Stimulated activated CD8-positive, alpha-beta memory T cell treated with anti-CD3 and anti-CD28 coated beads, Interleukin-4, amount 100 ng/mL, for 1 hour (primary cell): ENCODE measurements at regions not wholly inside any gene's neighbourhood (a gene's known extent, or its start where the extent isn't known, plus 50 kb on each side); places are given as distances from the start of the nearest gene placed in this dataset.

ENCODE experiments used
- DNase-seq, 2 donors: peaks; one replicate each; pipeline ENCODE4 v3.0.0-alpha.2; 2020; ENCODE audit warnings: low read depth in 2 of 2, low spot score in 1 of 2

- DNase-seq: no peak
These were observed 90.6 kb upstream of the SYNDIG1 start for GRCh38 chr20:24378661-24379483.

GRCh38 chr20:24376311-24377099 lies 92.9 kb upstream of the SYNDIG1 start:
- no peak for DNase-seq

- DNase-seq: no peak
These were observed 96.1 kb upstream of the SYNDIG1 start for GRCh38 chr20:24373372-24373771.

GRCh38 chr20:24370911-24371695 lies 98.3 kb upstream of the SYNDIG1 start:
- no peak for DNase-seq

GRCh38 chr20:24370249-24370648 lies 99.2 kb upstream of the SYNDIG1 start:
- DNase-seq: no peak

- no peak for DNase-seq
These were observed 101.2 kb upstream of the SYNDIG1 start for GRCh38 chr20:24368253-24368652.

GRCh38 chr20:24366336-24367004 lies 103.0 kb upstream of the SYNDIG1 start:
- DNase-seq: no peak

GRCh38 chr20:24365670-24366069 lies 103.8 kb upstream of the SYNDIG1 start:
- DNase-seq: no peak

- DNase-seq: no peak
These were observed 104.9 kb upstream of the SYNDIG1 start for GRCh38 chr20:24364482-24364881.

GRCh38 chr20:24363031-24363430 lies 106.4 kb upstream of the SYNDIG1 start:
- DNase-seq: no peak

- DNase-seq: no peak
These were observed 107.3 kb upstream of the SYNDIG1 start for GRCh38 chr20:24362080-24362479.

GRCh38 chr20:24361541-24361940 lies 107.9 kb upstream of the SYNDIG1 start:
- no peak for DNase-seq

- DNase-seq: no peak
These were observed 108.9 kb upstream of the SYNDIG1 start for GRCh38 chr20:24360531-24360930.

GRCh38 chr20:24359321-24360027 lies 110.0 kb upstream of the SYNDIG1 start:
- DNase-seq: no peak

- no peak for DNase-seq
These were observed 111.5 kb upstream of the SYNDIG1 start for GRCh38 chr20:24357931-24358330.

- DNase-seq: no peak
These were observed 112.3 kb upstream of the SYNDIG1 start for GRCh38 chr20:24357177-24357576.

- no peak for DNase-seq
These were observed 116.2 kb upstream of the SYNDIG1 start for GRCh38 chr20:24353135-24353690.

GRCh38 chr20:24350923-24351368 lies 118.5 kb upstream of the SYNDIG1 start:
- no peak for DNase-seq

- DNase-seq: no peak
These were observed 127.6 kb upstream of the SYNDIG1 start for GRCh38 chr20:24341781-24342180.

- DNase-seq: no peak
These were observed 128.5 kb upstream of the SYNDIG1 start for GRCh38 chr20:24340933-24341332.
